H9 (cell line): ENCODE measurements at regions not wholly inside any gene's neighbourhood (a gene's known extent, or its start where the extent isn't known, plus 50 kb on each side); places are given as distances from the start of the nearest gene placed in this dataset.

Source experiments
- DNase-seq: peaks from one replicate; pipeline ENCODE4 v3.0.0-alpha.2; 2017
- H2AFZ ChIP-seq: one replicate; pipeline ENCODE4 v1.6.1; 2013; ENCODE audit warnings: mild to moderate bottlenecking, low read length, control low read depth, moderate library complexity
- H2AK5ac ChIP-seq: 2 replicates; pipeline ENCODE4 v1.6.1; 2013; ENCODE audit warnings: low read length, control low read depth, mixed read lengths; ENCODE audit not compliant: insufficient read length
- H2BK120ac ChIP-seq: one replicate; pipeline ENCODE4 v1.6.1; 2013; ENCODE audit warnings: low read depth, mild to moderate bottlenecking, low read length, control low read depth, inconsistent platforms; ENCODE audit not compliant: poor library complexity, severe bottlenecking
- H2BK12ac ChIP-seq: 2 replicates; pipeline ENCODE4 v1.6.1; 2013; ENCODE audit warnings: low read length, control low read depth, mixed read lengths, low read depth; ENCODE audit not compliant: insufficient read length
- H2BK15ac ChIP-seq: 2 replicates; pipeline ENCODE4 v1.6.1; 2013; ENCODE audit warnings: low read depth, low read length, control low read depth
- H2BK20ac ChIP-seq: one replicate; pipeline ENCODE4 v1.6.1; 2013; ENCODE audit warnings: low read depth, mild to moderate bottlenecking, low read length, control low read depth, inconsistent platforms; ENCODE audit not compliant: poor library complexity, severe bottlenecking
- H2BK5ac ChIP-seq: 2 replicates; pipeline ENCODE4 v1.6.1; 2013; ENCODE audit warnings: low read length, control low read depth, mixed read lengths; ENCODE audit not compliant: insufficient read length
- H3K14ac ChIP-seq: 2 replicates; pipeline ENCODE4 v1.6.1; 2013; ENCODE audit warnings: low read length, control low read depth; ENCODE audit not compliant: insufficient read depth
- H3K18ac ChIP-seq: 2 replicates; pipeline ENCODE4 v1.6.1; 2013; ENCODE audit warnings: low read depth, mild to moderate bottlenecking, mixed read lengths, low read length, control low read depth; ENCODE audit not compliant: insufficient read length
- H3K23ac ChIP-seq: 2 replicates; pipeline ENCODE4 v1.6.1; 2013; ENCODE audit warnings: low read length, control low read depth, mixed read lengths, low read depth; ENCODE audit not compliant: insufficient read length
- H3K23me2 ChIP-seq: 2 replicates; pipeline ENCODE4 v1.6.1; 2013; ENCODE audit warnings: low read depth, mild to moderate bottlenecking, mixed read lengths, low read length, control low read depth; ENCODE audit not compliant: insufficient read length, poor library complexity, severe bottlenecking
- H3K27ac ChIP-seq: 2 replicates; pipeline ENCODE4 v1.5.1; 2013; ENCODE audit warnings: low read length, control low read depth, mixed read lengths, low read depth; ENCODE audit not compliant: insufficient read length
- H3K27me3 ChIP-seq: 2 replicates; pipeline ENCODE4 v1.6.1; 2013; ENCODE audit warnings: low read length, control low read depth, inconsistent platforms; ENCODE audit not compliant: insufficient read depth
- H3K4ac ChIP-seq: 2 replicates; pipeline ENCODE4 v1.6.1; 2013; ENCODE audit warnings: low read depth, mild to moderate bottlenecking, control low read depth, inconsistent platforms, low read length, moderate library complexity
- H3K4me1 ChIP-seq: 2 replicates; pipeline ENCODE4 v1.6.1; 2013; ENCODE audit warnings: low read length, control low read depth, inconsistent platforms; ENCODE audit not compliant: insufficient read depth
- H3K4me2 ChIP-seq: 2 replicates; pipeline ENCODE4 v1.6.1; 2013; ENCODE audit warnings: low read length, control low read depth, mixed read lengths; ENCODE audit not compliant: insufficient read length, insufficient read depth
- H3K56ac ChIP-seq: 2 replicates; pipeline ENCODE4 v1.6.1; 2013; ENCODE audit warnings: low read depth, mild to moderate bottlenecking, mixed read lengths, low read length, control low read depth; ENCODE audit not compliant: insufficient read length
- H3K79me1 ChIP-seq: 2 replicates; pipeline ENCODE4 v1.6.1; 2013; ENCODE audit warnings: low read depth, mild to moderate bottlenecking, moderate library complexity, low read length, control low read depth, inconsistent platforms; ENCODE audit not compliant: insufficient read depth, poor library complexity, severe bottlenecking
- H3K79me2 ChIP-seq: 2 replicates; pipeline ENCODE4 v1.6.1; 2013; ENCODE audit warnings: low read length, control low read depth, inconsistent platforms; ENCODE audit not compliant: insufficient read depth
- H3K9ac ChIP-seq: 2 replicates; pipeline ENCODE4 v1.6.1; 2013; ENCODE audit warnings: low read length, control low read depth, mixed read lengths; ENCODE audit not compliant: insufficient read length; ENCODE audit errors: extremely low read depth
- H3K9me3 ChIP-seq: one replicate; pipeline ENCODE4 v1.6.1; 2013; ENCODE audit warnings: low read depth, low read length, inconsistent platforms; ENCODE audit not compliant: control insufficient read depth
- H3T11ph ChIP-seq: one replicate; pipeline ENCODE4 v1.6.1; 2013; ENCODE audit warnings: mild to moderate bottlenecking, low read length, control low read depth, inconsistent platforms
- H4K20me1 ChIP-seq: one replicate; pipeline ENCODE4 v1.6.1; 2013; ENCODE audit not compliant: control insufficient read depth, insufficient read length, insufficient read depth
- H4K5ac ChIP-seq: 2 replicates; pipeline ENCODE4 v1.6.1; 2013; ENCODE audit warnings: low read depth, mild to moderate bottlenecking, mixed read lengths, low read length, control low read depth; ENCODE audit not compliant: insufficient read length
- H4K8ac ChIP-seq: replicated peaks from 2 replicates; pipeline ENCODE4 v1.6.1; 2013; ENCODE audit warnings: low read length, control low read depth, mixed read lengths, low read depth; ENCODE audit not compliant: insufficient read length
- H4K91ac ChIP-seq: 2 replicates; pipeline ENCODE4 v1.6.1; 2013; ENCODE audit warnings: low read depth, mild to moderate bottlenecking, moderate library complexity, mixed read lengths, low read length, control low read depth; ENCODE audit not compliant: insufficient read length
- H3K27ac Mint-ChIP-seq, 3 experiments: 2 replicates in 2 of 3; 3 replicates in 1 of 3; pipeline ENCODE4 v1.8.0; 2020 to 2021; ENCODE audit warnings: mixed read lengths in 3 of 3, mild to moderate bottlenecking in 1 of 3, moderate library complexity in 1 of 3
- H3K27me3 Mint-ChIP-seq: 2 replicates; pipeline ENCODE4 v1.8.0; 2021; ENCODE audit warnings: low read depth, mild to moderate bottlenecking, moderate library complexity, mixed read lengths
- H3K36me3 Mint-ChIP-seq, 3 experiments: 2 replicates in 2 of 3; 3 replicates in 1 of 3; pipeline ENCODE4 v1.8.0; 2020 to 2021; ENCODE audit warnings: low read depth in 3 of 3, mixed read lengths in 3 of 3; ENCODE audit not compliant: insufficient read depth in 1 of 3
- H3K4me1 Mint-ChIP-seq, 2 experiments: 2 replicates each; pipeline ENCODE4 v1.8.0; 2020; ENCODE audit warnings: mixed read lengths in 2 of 2
- H3K4me3 Mint-ChIP-seq, 2 experiments: 2 replicates in 1 of 2; 3 replicates in 1 of 2; pipeline ENCODE4 v1.8.0; 2020 to 2021; ENCODE audit warnings: mild to moderate bottlenecking in 2 of 2, mixed read lengths in 2 of 2, moderate library complexity in 1 of 2
- H3K9me3 Mint-ChIP-seq, 2 experiments: 2 replicates in 1 of 2; 3 replicates in 1 of 2; pipeline ENCODE4 v1.8.0; 2020; ENCODE audit warnings: mild to moderate bottlenecking in 2 of 2, mixed read lengths in 2 of 2, moderate library complexity in 1 of 2
- WGBS: extraction: QIAGEN DNeasy Blood & Tissue Kit; methylation state at CpG from one replicate; pipeline ENCODE4 v1.1.7; 2013; ENCODE audit warnings: missing lambda C conversion rate, low lambda C conversion rate, mixed read lengths; ENCODE audit not compliant: insufficient read length; ENCODE audit errors: extremely low coverage; 5-methylcytosine and 5-hydroxymethylcytosine counted together
- TF ChIP-seq, protein P1 (sequence below): fragments of 200-600 bp; sonication (generic); conservative IDR thresholded peaks from 3 replicates; pipeline ENCODE4 v1.8.0; 2021; ENCODE audit warnings: antibody characterized with exemption, mild to moderate bottlenecking

DNA sequence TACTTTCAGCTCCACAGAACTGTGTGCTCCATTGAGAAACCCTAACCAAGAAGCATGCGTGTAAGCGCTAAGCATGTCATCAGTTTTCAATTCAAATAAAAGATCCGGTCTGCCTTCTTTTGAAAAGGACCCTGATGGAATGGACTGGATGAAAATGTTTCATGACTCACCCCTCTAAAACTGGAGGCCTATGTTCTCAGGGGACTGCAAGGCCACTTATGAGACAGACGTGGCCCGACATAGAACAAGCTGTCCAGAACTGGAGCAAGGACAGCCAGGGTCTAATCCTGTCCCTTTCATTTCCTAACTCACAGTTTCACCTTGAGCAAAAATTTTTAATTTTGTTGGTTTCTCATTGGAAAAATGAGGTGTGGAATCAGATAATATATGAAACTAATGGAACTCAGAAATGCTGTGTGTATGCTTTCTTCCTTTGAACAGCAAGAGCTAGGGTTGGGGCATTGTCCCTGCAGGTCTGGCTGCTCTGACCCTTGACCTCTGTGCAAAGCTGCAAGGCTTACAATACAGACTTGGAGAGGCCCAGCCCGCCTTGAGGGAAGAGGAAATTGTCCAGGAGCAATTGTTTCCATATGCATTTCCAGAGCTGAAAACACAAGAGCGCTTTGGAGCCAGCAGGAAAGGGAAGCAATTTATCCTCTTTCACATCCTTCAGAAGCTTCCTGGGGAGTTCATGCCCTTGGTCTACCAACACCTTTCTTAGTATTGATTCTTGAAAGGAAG, 553.4 kb upstream of the KLF12 start:
- Mint-ChIP-seq H3K27me3 (no peaks in the 10 kb centered on the region), H3K27ac (no peak overlapping the region), H3K4me1 (peaks cover 0 to 5% of the 10 kb centered on the region in 2 experiments; a peak in 1 of 4 replicates), H3K4me3 (no peak overlapping the region), H3K36me3 (peaks cover 0 to 5% (median 0%) of the 10 kb centered on the region in 3 experiments; a peak in 3 of 7 replicates), H3K9me3 (peaks cover 0 to 3% of the 10 kb centered on the region in 2 experiments; a peak in 2 of 5 replicates)
- H3K4me1 ChIP-seq, result no peaks in the 10 kb centered on the region
- H3K27me3 ChIP-seq, result no peaks in the 10 kb centered on the region
- H2BK12ac ChIP-seq, result no peak overlapping the region
- no peak overlapping the region for H2BK5ac ChIP-seq
- no peaks in the 10 kb centered on the region for H3K23me2 ChIP-seq
- no peak overlapping the region for H3K9ac ChIP-seq
- H4K5ac ChIP-seq, result no peak overlapping the region
- no peak overlapping the region for H3K4me2 ChIP-seq
- DNase-seq, result no peak
- H3K9me3 ChIP-seq, result no peaks in the 10 kb centered on the region
- H3T11ph ChIP-seq, result no peak overlapping the region
- H2AFZ ChIP-seq, result no peak overlapping the region
- no peak overlapping the region for H4K8ac ChIP-seq
- no peaks in the 10 kb centered on the region for H4K20me1 ChIP-seq
- H3K27ac ChIP-seq, result no peak overlapping the region
- H3K56ac ChIP-seq, result no peak overlapping the region
- no peak overlapping the region for H3K23ac ChIP-seq
- H3K4ac ChIP-seq, result no peak overlapping the region
- H3K79me2 ChIP-seq, result no peaks in the 10 kb centered on the region
- no peak overlapping the region for H2BK15ac ChIP-seq
- WGBS, result no CpG with 5 or more reads among the region's 7 CpGs
- no peak overlapping the region for H3K18ac ChIP-seq
- no peak overlapping the region for H2BK120ac ChIP-seq
- H2BK20ac ChIP-seq, result no peak overlapping the region
- no peak overlapping the region for H2AK5ac ChIP-seq
- H4K91ac ChIP-seq, result no peak overlapping the region
- TF ChIP-seq, protein P1, sequence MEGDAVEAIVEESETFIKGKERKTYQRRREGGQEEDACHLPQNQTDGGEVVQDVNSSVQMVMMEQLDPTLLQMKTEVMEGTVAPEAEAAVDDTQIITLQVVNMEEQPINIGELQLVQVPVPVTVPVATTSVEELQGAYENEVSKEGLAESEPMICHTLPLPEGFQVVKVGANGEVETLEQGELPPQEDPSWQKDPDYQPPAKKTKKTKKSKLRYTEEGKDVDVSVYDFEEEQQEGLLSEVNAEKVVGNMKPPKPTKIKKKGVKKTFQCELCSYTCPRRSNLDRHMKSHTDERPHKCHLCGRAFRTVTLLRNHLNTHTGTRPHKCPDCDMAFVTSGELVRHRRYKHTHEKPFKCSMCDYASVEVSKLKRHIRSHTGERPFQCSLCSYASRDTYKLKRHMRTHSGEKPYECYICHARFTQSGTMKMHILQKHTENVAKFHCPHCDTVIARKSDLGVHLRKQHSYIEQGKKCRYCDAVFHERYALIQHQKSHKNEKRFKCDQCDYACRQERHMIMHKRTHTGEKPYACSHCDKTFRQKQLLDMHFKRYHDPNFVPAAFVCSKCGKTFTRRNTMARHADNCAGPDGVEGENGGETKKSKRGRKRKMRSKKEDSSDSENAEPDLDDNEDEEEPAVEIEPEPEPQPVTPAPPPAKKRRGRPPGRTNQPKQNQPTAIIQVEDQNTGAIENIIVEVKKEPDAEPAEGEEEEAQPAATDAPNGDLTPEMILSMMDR, result no peak
- no peak overlapping the region for H3K14ac ChIP-seq
- no peaks in the 10 kb centered on the region for H3K79me1 ChIP-seq
